H9 (cell line): ENCODE measurements at regions not wholly inside any gene's neighbourhood (a gene's known extent, or its start where the extent isn't known, plus 50 kb on each side); places are given as distances from the start of the nearest gene placed in this dataset.

ENCODE experiments used
- DNase-seq: peaks from one replicate; pipeline ENCODE4 v3.0.0-alpha.2; 2017
- H2AFZ ChIP-seq: one replicate; pipeline ENCODE4 v1.6.1; 2013; ENCODE audit warnings: mild to moderate bottlenecking, low read length, control low read depth, moderate library complexity
- H2AK5ac ChIP-seq: 2 replicates; pipeline ENCODE4 v1.6.1; 2013; ENCODE audit warnings: low read length, control low read depth, mixed read lengths; ENCODE audit not compliant: insufficient read length
- H2BK120ac ChIP-seq: one replicate; pipeline ENCODE4 v1.6.1; 2013; ENCODE audit warnings: low read depth, mild to moderate bottlenecking, low read length, control low read depth, inconsistent platforms; ENCODE audit not compliant: poor library complexity, severe bottlenecking
- H2BK12ac ChIP-seq: 2 replicates; pipeline ENCODE4 v1.6.1; 2013; ENCODE audit warnings: low read length, control low read depth, mixed read lengths, low read depth; ENCODE audit not compliant: insufficient read length
- H2BK15ac ChIP-seq: 2 replicates; pipeline ENCODE4 v1.6.1; 2013; ENCODE audit warnings: low read depth, low read length, control low read depth
- H2BK20ac ChIP-seq: one replicate; pipeline ENCODE4 v1.6.1; 2013; ENCODE audit warnings: low read depth, mild to moderate bottlenecking, low read length, control low read depth, inconsistent platforms; ENCODE audit not compliant: poor library complexity, severe bottlenecking
- H2BK5ac ChIP-seq: 2 replicates; pipeline ENCODE4 v1.6.1; 2013; ENCODE audit warnings: low read length, control low read depth, mixed read lengths; ENCODE audit not compliant: insufficient read length
- H3K14ac ChIP-seq: 2 replicates; pipeline ENCODE4 v1.6.1; 2013; ENCODE audit warnings: low read length, control low read depth; ENCODE audit not compliant: insufficient read depth
- H3K18ac ChIP-seq: 2 replicates; pipeline ENCODE4 v1.6.1; 2013; ENCODE audit warnings: low read depth, mild to moderate bottlenecking, mixed read lengths, low read length, control low read depth; ENCODE audit not compliant: insufficient read length
- H3K23ac ChIP-seq: 2 replicates; pipeline ENCODE4 v1.6.1; 2013; ENCODE audit warnings: low read length, control low read depth, mixed read lengths, low read depth; ENCODE audit not compliant: insufficient read length
- H3K23me2 ChIP-seq: 2 replicates; pipeline ENCODE4 v1.6.1; 2013; ENCODE audit warnings: low read depth, mild to moderate bottlenecking, mixed read lengths, low read length, control low read depth; ENCODE audit not compliant: insufficient read length, poor library complexity, severe bottlenecking
- H3K27ac ChIP-seq: 2 replicates; pipeline ENCODE4 v1.5.1; 2013; ENCODE audit warnings: low read length, control low read depth, mixed read lengths, low read depth; ENCODE audit not compliant: insufficient read length
- H3K27me3 ChIP-seq: 2 replicates; pipeline ENCODE4 v1.6.1; 2013; ENCODE audit warnings: low read length, control low read depth, inconsistent platforms; ENCODE audit not compliant: insufficient read depth
- H3K4ac ChIP-seq: 2 replicates; pipeline ENCODE4 v1.6.1; 2013; ENCODE audit warnings: low read depth, mild to moderate bottlenecking, control low read depth, inconsistent platforms, low read length, moderate library complexity
- H3K4me1 ChIP-seq: 2 replicates; pipeline ENCODE4 v1.6.1; 2013; ENCODE audit warnings: low read length, control low read depth, inconsistent platforms; ENCODE audit not compliant: insufficient read depth
- H3K4me2 ChIP-seq: 2 replicates; pipeline ENCODE4 v1.6.1; 2013; ENCODE audit warnings: low read length, control low read depth, mixed read lengths; ENCODE audit not compliant: insufficient read length, insufficient read depth
- H3K56ac ChIP-seq: 2 replicates; pipeline ENCODE4 v1.6.1; 2013; ENCODE audit warnings: low read depth, mild to moderate bottlenecking, mixed read lengths, low read length, control low read depth; ENCODE audit not compliant: insufficient read length
- H3K79me1 ChIP-seq: 2 replicates; pipeline ENCODE4 v1.6.1; 2013; ENCODE audit warnings: low read depth, mild to moderate bottlenecking, moderate library complexity, low read length, control low read depth, inconsistent platforms; ENCODE audit not compliant: insufficient read depth, poor library complexity, severe bottlenecking
- H3K79me2 ChIP-seq: 2 replicates; pipeline ENCODE4 v1.6.1; 2013; ENCODE audit warnings: low read length, control low read depth, inconsistent platforms; ENCODE audit not compliant: insufficient read depth
- H3K9ac ChIP-seq: 2 replicates; pipeline ENCODE4 v1.6.1; 2013; ENCODE audit warnings: low read length, control low read depth, mixed read lengths; ENCODE audit not compliant: insufficient read length; ENCODE audit errors: extremely low read depth
- H3K9me3 ChIP-seq: one replicate; pipeline ENCODE4 v1.6.1; 2013; ENCODE audit warnings: low read depth, low read length, inconsistent platforms; ENCODE audit not compliant: control insufficient read depth
- H3T11ph ChIP-seq: one replicate; pipeline ENCODE4 v1.6.1; 2013; ENCODE audit warnings: mild to moderate bottlenecking, low read length, control low read depth, inconsistent platforms
- H4K20me1 ChIP-seq: one replicate; pipeline ENCODE4 v1.6.1; 2013; ENCODE audit not compliant: control insufficient read depth, insufficient read length, insufficient read depth
- H4K5ac ChIP-seq: 2 replicates; pipeline ENCODE4 v1.6.1; 2013; ENCODE audit warnings: low read depth, mild to moderate bottlenecking, mixed read lengths, low read length, control low read depth; ENCODE audit not compliant: insufficient read length
- H4K8ac ChIP-seq: replicated peaks from 2 replicates; pipeline ENCODE4 v1.6.1; 2013; ENCODE audit warnings: low read length, control low read depth, mixed read lengths, low read depth; ENCODE audit not compliant: insufficient read length
- H4K91ac ChIP-seq: 2 replicates; pipeline ENCODE4 v1.6.1; 2013; ENCODE audit warnings: low read depth, mild to moderate bottlenecking, moderate library complexity, mixed read lengths, low read length, control low read depth; ENCODE audit not compliant: insufficient read length
- H3K27ac Mint-ChIP-seq, 3 experiments: 2 replicates in 2 of 3; 3 replicates in 1 of 3; pipeline ENCODE4 v1.8.0; 2020 to 2021; ENCODE audit warnings: mixed read lengths in 3 of 3, mild to moderate bottlenecking in 1 of 3, moderate library complexity in 1 of 3
- H3K27me3 Mint-ChIP-seq: 2 replicates; pipeline ENCODE4 v1.8.0; 2021; ENCODE audit warnings: low read depth, mild to moderate bottlenecking, moderate library complexity, mixed read lengths
- H3K36me3 Mint-ChIP-seq, 3 experiments: 2 replicates in 2 of 3; 3 replicates in 1 of 3; pipeline ENCODE4 v1.8.0; 2020 to 2021; ENCODE audit warnings: low read depth in 3 of 3, mixed read lengths in 3 of 3; ENCODE audit not compliant: insufficient read depth in 1 of 3
- H3K4me1 Mint-ChIP-seq, 2 experiments: 2 replicates each; pipeline ENCODE4 v1.8.0; 2020; ENCODE audit warnings: mixed read lengths in 2 of 2
- H3K4me3 Mint-ChIP-seq, 2 experiments: 2 replicates in 1 of 2; 3 replicates in 1 of 2; pipeline ENCODE4 v1.8.0; 2020 to 2021; ENCODE audit warnings: mild to moderate bottlenecking in 2 of 2, mixed read lengths in 2 of 2, moderate library complexity in 1 of 2
- H3K9me3 Mint-ChIP-seq, 2 experiments: 2 replicates in 1 of 2; 3 replicates in 1 of 2; pipeline ENCODE4 v1.8.0; 2020; ENCODE audit warnings: mild to moderate bottlenecking in 2 of 2, mixed read lengths in 2 of 2, moderate library complexity in 1 of 2
- TF ChIP-seq, protein P1 (sequence below): fragments of 200-600 bp; sonication (generic); conservative IDR thresholded peaks from 3 replicates; pipeline ENCODE4 v1.8.0; 2021; ENCODE audit warnings: antibody characterized with exemption, mild to moderate bottlenecking

DNA sequence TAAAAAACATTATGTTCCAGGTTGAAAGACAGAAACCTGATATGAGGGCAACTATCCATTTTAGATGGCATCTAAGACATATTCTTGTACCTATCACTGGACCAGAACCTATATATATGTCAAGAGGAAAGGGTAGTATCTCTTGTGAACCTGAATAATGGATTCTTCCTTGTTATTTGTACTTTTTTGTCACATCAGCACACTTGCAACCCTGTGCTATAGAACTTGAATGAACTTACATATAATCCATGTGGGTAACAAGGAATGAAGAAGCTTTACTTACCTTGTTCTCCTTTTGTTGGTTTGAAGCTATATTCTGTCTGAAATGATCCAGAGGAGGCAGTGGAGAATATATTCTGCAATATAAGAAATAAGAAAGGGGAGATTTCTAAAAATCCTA, 483.7 kb upstream of the ATXN8OS start:
- H3K4me2 ChIP-seq = no peak overlapping the region
- Mint-ChIP-seq H3K4me3 (no peak overlapping the region), H3K27me3 (no peaks in the 10 kb centered on the region), H3K36me3 (peaks cover 13 to 33% (median 16%) of the 10 kb centered on the region in 3 experiments), H3K4me1 (peaks cover 9 to 21% of the 10 kb centered on the region in 2 experiments), H3K27ac (no peak overlapping the region), H3K9me3 (peaks cover 17 to 23% of the 10 kb centered on the region in 2 experiments)
- H3K9ac ChIP-seq = no peak overlapping the region
- TF ChIP-seq, protein P1, sequence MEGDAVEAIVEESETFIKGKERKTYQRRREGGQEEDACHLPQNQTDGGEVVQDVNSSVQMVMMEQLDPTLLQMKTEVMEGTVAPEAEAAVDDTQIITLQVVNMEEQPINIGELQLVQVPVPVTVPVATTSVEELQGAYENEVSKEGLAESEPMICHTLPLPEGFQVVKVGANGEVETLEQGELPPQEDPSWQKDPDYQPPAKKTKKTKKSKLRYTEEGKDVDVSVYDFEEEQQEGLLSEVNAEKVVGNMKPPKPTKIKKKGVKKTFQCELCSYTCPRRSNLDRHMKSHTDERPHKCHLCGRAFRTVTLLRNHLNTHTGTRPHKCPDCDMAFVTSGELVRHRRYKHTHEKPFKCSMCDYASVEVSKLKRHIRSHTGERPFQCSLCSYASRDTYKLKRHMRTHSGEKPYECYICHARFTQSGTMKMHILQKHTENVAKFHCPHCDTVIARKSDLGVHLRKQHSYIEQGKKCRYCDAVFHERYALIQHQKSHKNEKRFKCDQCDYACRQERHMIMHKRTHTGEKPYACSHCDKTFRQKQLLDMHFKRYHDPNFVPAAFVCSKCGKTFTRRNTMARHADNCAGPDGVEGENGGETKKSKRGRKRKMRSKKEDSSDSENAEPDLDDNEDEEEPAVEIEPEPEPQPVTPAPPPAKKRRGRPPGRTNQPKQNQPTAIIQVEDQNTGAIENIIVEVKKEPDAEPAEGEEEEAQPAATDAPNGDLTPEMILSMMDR = no peak
- no peak overlapping the region for H2AFZ ChIP-seq
- H4K8ac ChIP-seq = no peak overlapping the region
- H3K4ac ChIP-seq = no peak overlapping the region
- H3K56ac ChIP-seq = no peak overlapping the region
- H4K91ac ChIP-seq = no peak overlapping the region
- no peaks in the 10 kb centered on the region for H3K79me2 ChIP-seq
- no peak overlapping the region for H2BK15ac ChIP-seq
- DNase-seq = no peak
- H3K23me2 ChIP-seq = no peaks in the 10 kb centered on the region
- H4K20me1 ChIP-seq = no peaks in the 10 kb centered on the region
- no peak overlapping the region for H3K14ac ChIP-seq
- H3K18ac ChIP-seq = no peak overlapping the region
- H3T11ph ChIP-seq = no peak overlapping the region
- peaks cover 13% of the 10 kb centered on the region for H3K9me3 ChIP-seq
- no peaks in the 10 kb centered on the region; the same call in 1 of the 2 replicates for H3K4me1 ChIP-seq
- no peak overlapping the region for H2BK20ac ChIP-seq
- no peak overlapping the region for H2AK5ac ChIP-seq
- H2BK5ac ChIP-seq = no peak overlapping the region
- H4K5ac ChIP-seq = no peak overlapping the region
- no peak overlapping the region for H3K23ac ChIP-seq
- no peak overlapping the region for H2BK120ac ChIP-seq
- H2BK12ac ChIP-seq = no peak overlapping the region
- H3K27ac ChIP-seq = no peak overlapping the region
- no peaks in the 10 kb centered on the region for H3K79me1 ChIP-seq
- H3K27me3 ChIP-seq = no peaks in the 10 kb centered on the region
